Naive thymus-derived CD4-positive, alpha-beta T cell (primary cell): ENCODE measurements at regions not wholly inside any gene's neighbourhood (a gene's known extent, or its start where the extent isn't known, plus 50 kb on each side); places are given as distances from the start of the nearest gene placed in this dataset.
"Not testable (repeated sequence)": the region's sequence is repeated elsewhere in the genome, so short reads cannot be mapped to it uniquely, and the experiment has no call there.

ENCODE experiments used
- ATAC-seq: fragments of 150-1000 bp; cut with Tn5 transposase; 2 replicates; pipeline ENCODE4 v1.10.0; 2021; ENCODE audit warnings: mild to moderate bottlenecking, moderate library complexity
- CTCF ChIA-PET: fragments of 350-600 bp; sonication (Branson Sonifier 250); formaldehyde crosslinking; loops from one replicate; lab custom pipeline; 2021; ENCODE audit warnings: antibody characterized with exemption; lab: Charles Lee
- POLR2A ChIA-PET: fragments of 350-600 bp; sonication (Branson Sonifier 250); formaldehyde crosslinking; loops from one replicate; lab custom pipeline; 2021; ENCODE audit warnings: antibody characterized with exemption, inconsistent platforms; lab: Charles Lee
- DNase-seq, 9 donors: peaks; one replicate each; pipeline versions ENCODE4 v3.0.0 to v3.0.0-alpha.2; 2020 to 2022; ENCODE audit warnings: mixed read lengths in 1 of 9
- H3K27ac ChIP-seq: one replicate; pipeline ENCODE4 v1.7.0; 2013; ENCODE audit warnings: mild to moderate bottlenecking, low read depth, low read length, moderate library complexity
- H3K27me3 ChIP-seq, 2 donors: one replicate each; pipeline ENCODE4 v1.7.0; 2013; ENCODE audit warnings: low read length in 2 of 2, mild to moderate bottlenecking in 2 of 2, moderate library complexity in 2 of 2; ENCODE audit not compliant: control insufficient read depth in 2 of 2, insufficient read depth in 2 of 2
- H3K36me3 ChIP-seq, 3 experiments: 1 replicate in 2 of 3; 2 replicates in 1 of 3; pipeline ENCODE4 v1.7.0; 2013; ENCODE audit warnings: low read length in 3 of 3, mild to moderate bottlenecking in 3 of 3, moderate library complexity in 1 of 3; ENCODE audit not compliant: insufficient read depth in 3 of 3, control insufficient read depth in 2 of 3
- H3K4me1 ChIP-seq, 2 donors: one replicate each; pipeline ENCODE4 v1.7.0; 2013; ENCODE audit warnings: low read length in 2 of 2, mild to moderate bottlenecking in 2 of 2, moderate library complexity in 1 of 2; ENCODE audit not compliant: control insufficient read depth in 2 of 2, insufficient read depth in 2 of 2
- H3K4me3 ChIP-seq: 2 replicates; pipeline ENCODE4 v1.7.0; 2013; ENCODE audit warnings: mild to moderate bottlenecking, low read length
- H3K9me3 ChIP-seq, 3 experiments: 1 replicate in 2 of 3; 2 replicates in 1 of 3; pipeline ENCODE4 v1.7.0; 2013; ENCODE audit warnings: low read length in 3 of 3; ENCODE audit not compliant: control insufficient read depth in 2 of 3
- H3K27ac Mint-ChIP-seq, 9 donors: one replicate each; pipeline ENCODE4 v1.8.0; 2020 to 2022; ENCODE audit warnings: mixed read lengths in 9 of 9, mild to moderate bottlenecking in 8 of 9, moderate library complexity in 5 of 9, inconsistent platforms in 2 of 9
- H3K27me3 Mint-ChIP-seq, 5 donors: one replicate each; pipeline ENCODE4 v1.8.0; 2021 to 2022; ENCODE audit warnings: mixed read lengths in 5 of 5, mild to moderate bottlenecking in 1 of 5
- H3K36me3 Mint-ChIP-seq, 5 donors: one replicate each; pipeline ENCODE4 v1.8.0; 2020 to 2022; ENCODE audit warnings: mixed read lengths in 5 of 5, mild to moderate bottlenecking in 3 of 5, inconsistent platforms in 1 of 5
- H3K4me1 Mint-ChIP-seq, 7 donors: one replicate each; pipeline ENCODE4 v1.8.0; 2020 to 2022; ENCODE audit warnings: mixed read lengths in 7 of 7, mild to moderate bottlenecking in 3 of 7, inconsistent platforms in 1 of 7
- H3K4me3 Mint-ChIP-seq, 10 donors: one replicate each; pipeline ENCODE4 v1.8.0; 2020 to 2022; ENCODE audit warnings: mild to moderate bottlenecking in 10 of 10, mixed read lengths in 10 of 10, moderate library complexity in 6 of 10, inconsistent platforms in 2 of 10
- H3K9me3 Mint-ChIP-seq, 11 donors: one replicate each; pipeline ENCODE4 v1.8.0; 2020 to 2022; ENCODE audit warnings: mixed read lengths in 11 of 11, mild to moderate bottlenecking in 4 of 11, inconsistent platforms in 1 of 11, moderate library complexity in 1 of 11
- intact Hi-C, 2 donors: fragments of 100-400 bp; cut with micrococcal nuclease; formaldehyde crosslinking; loops; one replicate each; pipeline ENCODE4 v1.15.1; 2023

- POLR2A ChIA-PET, result no interaction called here
- intact Hi-C loops, result no loop called here
- H3K27ac ChIP-seq, result no peak overlapping the region
- no peaks in the 10 kb centered on the region for H3K4me1 Mint-ChIP-seq
- no peaks in the 10 kb centered on the region for H3K36me3 Mint-ChIP-seq
- H3K27me3 ChIP-seq, result no peaks in the 10 kb centered on the region
- H3K4me3 Mint-ChIP-seq, result no peak overlapping the region
- no peaks in the 10 kb centered on the region for H3K27me3 Mint-ChIP-seq
- peaks cover 3 to 37% (median 9%) of the 10 kb centered on the region in 11 donors for H3K9me3 Mint-ChIP-seq
- no peak overlapping the region for H3K4me3 ChIP-seq
- H3K27ac Mint-ChIP-seq, result no peak overlapping the region
- CTCF ChIA-PET, result interaction anchor here (0.7 kb wide), 1 partner anchor 59 kb away, joined by 3 read pairs; no protein-coding TSS in a partner anchor
- H3K9me3 ChIP-seq, result no peaks in the 10 kb centered on the region
- H3K4me1 ChIP-seq, result no peaks in the 10 kb centered on the region
- DNase-seq, result no peak
- ATAC-seq, result no peak
- H3K36me3 ChIP-seq, result no peaks in the 10 kb centered on the region
These were observed 1691.2 kb downstream of the LRRC4C start for GRCh38 chr11:39768214-39768613.

DNA sequence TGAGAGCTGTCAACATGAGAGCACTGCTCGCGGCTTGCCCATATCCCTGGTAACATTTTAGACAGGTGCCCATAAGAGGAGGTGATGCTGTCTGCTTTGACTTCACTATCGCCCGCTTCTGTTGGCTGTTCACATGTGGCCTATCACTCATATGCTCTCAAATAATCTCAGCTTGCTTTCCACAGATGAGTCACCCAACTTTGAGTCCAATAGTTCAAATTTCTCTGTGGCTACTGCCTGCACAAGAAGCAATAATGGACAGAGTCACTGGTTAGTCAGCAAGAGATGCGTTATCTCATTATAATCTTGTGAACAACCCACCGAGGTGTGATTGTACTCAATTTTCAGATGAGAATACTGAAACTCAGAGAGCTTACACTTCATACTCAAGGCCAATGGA lies 1714.1 kb downstream of the LRRC4C start:
- H3K9me3 Mint-ChIP-seq, result peaks cover 8 to 37% (median 16%) of the 10 kb centered on the region in 11 donors
- Histone ChIP-seq H3K27me3 (no peaks in the 10 kb centered on the region), H3K9me3 (peaks cover 0 to 5% (median 0%) of the 10 kb centered on the region in 3 experiments), H3K36me3 (no peaks in the 10 kb centered on the region), H3K4me3 (no peak overlapping the region), H3K4me1 (no peaks in the 10 kb centered on the region), H3K27ac (no peak overlapping the region)
- ATAC-seq (no peak), DNase-seq (no peak)
- ChIA-PET CTCF (no interaction called here), POLR2A (no interaction called here)
- H3K4me3 Mint-ChIP-seq, result no peak overlapping the region
- intact Hi-C loops, result no loop called here
- H3K27ac Mint-ChIP-seq, result no peak overlapping the region
- H3K27me3 Mint-ChIP-seq, result no peaks in the 10 kb centered on the region
- H3K36me3 Mint-ChIP-seq, result no peaks in the 10 kb centered on the region
- no peaks in the 10 kb centered on the region for H3K4me1 Mint-ChIP-seq

DNA sequence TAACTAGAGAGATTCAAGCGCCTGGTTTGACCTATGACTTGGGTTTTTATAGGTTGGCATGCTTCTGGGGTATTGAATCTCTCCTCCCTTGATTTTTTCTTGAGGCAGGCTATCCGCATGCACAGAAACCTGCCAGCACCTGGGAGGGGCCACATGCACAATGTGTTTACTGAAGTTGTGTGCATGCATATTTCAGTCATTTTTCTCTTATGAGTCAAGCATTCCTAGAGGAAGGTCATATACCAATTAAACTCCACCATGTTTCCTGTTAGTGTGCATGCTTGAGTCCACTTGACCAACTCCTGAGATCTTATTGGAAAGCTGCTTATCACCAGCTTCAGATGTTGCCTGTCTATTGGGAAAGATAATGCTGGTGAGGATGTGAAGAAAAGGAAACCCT lies 1718.4 kb downstream of the LRRC4C start:
- intact Hi-C loops, result no loop called here
- peaks cover 3 to 28% (median 11%) of the 10 kb centered on the region in 11 donors for H3K9me3 Mint-ChIP-seq
- ATAC-seq (no peak), DNase-seq (no peak)
- ChIA-PET CTCF (no interaction called here), POLR2A (no interaction called here)
- Histone ChIP-seq H3K27ac (no peak overlapping the region), H3K4me1 (no peaks in the 10 kb centered on the region), H3K36me3 (no peaks in the 10 kb centered on the region), H3K9me3 (no peaks in the 10 kb centered on the region), H3K27me3 (no peaks in the 10 kb centered on the region), H3K4me3 (no peak overlapping the region)
- no peaks in the 10 kb centered on the region for H3K36me3 Mint-ChIP-seq
- no peaks in the 10 kb centered on the region for H3K27me3 Mint-ChIP-seq
- H3K4me3 Mint-ChIP-seq, result no peak overlapping the region
- H3K4me1 Mint-ChIP-seq, result no peaks in the 10 kb centered on the region
- H3K27ac Mint-ChIP-seq, result no peak overlapping the region

DNA sequence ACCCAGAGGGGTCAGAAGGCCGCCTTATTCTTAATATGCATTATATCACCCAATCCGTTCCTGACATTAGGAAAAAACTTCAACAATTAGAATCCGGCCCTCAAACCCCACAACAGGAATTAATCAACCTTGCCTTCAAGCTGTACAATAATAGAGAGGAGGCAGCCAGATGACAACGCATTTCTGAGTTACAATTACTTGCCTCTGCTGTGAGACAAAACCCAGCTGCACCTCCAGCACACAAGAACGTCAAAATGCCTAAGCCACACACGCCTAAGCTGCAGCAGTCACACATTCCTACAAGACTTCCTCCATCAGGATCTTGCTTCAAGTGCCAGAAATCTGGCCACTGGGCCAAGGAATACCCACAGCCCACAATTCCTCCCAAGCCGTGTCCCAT lies 1723.1 kb downstream of the LRRC4C start:
- intact Hi-C loops, H3K27ac ChIP-seq, CTCF ChIA-PET, POLR2A ChIA-PET, H3K4me1 Mint-ChIP-seq, H3K4me3 Mint-ChIP-seq, H3K27me3 ChIP-seq, H3K36me3 ChIP-seq, H3K36me3 Mint-ChIP-seq, H3K27me3 Mint-ChIP-seq, H3K4me1 ChIP-seq, H3K9me3 ChIP-seq, H3K4me3 ChIP-seq, ATAC-seq, DNase-seq, H3K27ac Mint-ChIP-seq: not testable (repeated sequence)
- peaks cover 2 to 21% (median 11%) of the 10 kb centered on the region in 11 donors for H3K9me3 Mint-ChIP-seq

- Mint-ChIP-seq H3K36me3 (no peaks in the 10 kb centered on the region), H3K4me3 (no peak overlapping the region), H3K27me3 (no peaks in the 10 kb centered on the region), H3K9me3 (peaks cover 2 to 25% (median 13%) of the 10 kb centered on the region in 11 donors), H3K4me1 (peaks cover 0 to 1% (median 0%) of the 10 kb centered on the region in 7 donors), H3K27ac (no peak overlapping the region)
- H3K27me3 ChIP-seq, result no peaks in the 10 kb centered on the region
- ATAC-seq (no peak), DNase-seq (no peak)
- H3K36me3 ChIP-seq, result no peaks in the 10 kb centered on the region
- no peak overlapping the region for H3K4me3 ChIP-seq
- H3K4me1 ChIP-seq, result no peaks in the 10 kb centered on the region
- POLR2A ChIA-PET, result no interaction called here
- CTCF ChIA-PET, result no interaction called here
- no peaks in the 10 kb centered on the region for H3K9me3 ChIP-seq
- intact Hi-C loops, result no loop called here
- H3K27ac ChIP-seq, result no peak overlapping the region
These were observed 1727.5 kb downstream of the LRRC4C start for GRCh38 chr11:39732001-39732400.

- H3K9me3 ChIP-seq, result no peaks in the 10 kb centered on the region
- Mint-ChIP-seq H3K9me3 (peaks cover 0 to 15% (median 5%) of the 10 kb centered on the region in 11 donors), H3K27ac (no peak overlapping the region), H3K4me3 (no peak overlapping the region), H3K4me1 (peaks cover 0 to 1% (median 0%) of the 10 kb centered on the region in 7 donors), H3K27me3 (no peaks in the 10 kb centered on the region), H3K36me3 (no peaks in the 10 kb centered on the region)
- H3K36me3 ChIP-seq, result no peaks in the 10 kb centered on the region
- H3K4me1 ChIP-seq, result no peaks in the 10 kb centered on the region
- POLR2A ChIA-PET, result no interaction called here
- intact Hi-C loops, result no loop called here
- ATAC-seq (no peak), DNase-seq (no peak)
- no peak overlapping the region for H3K4me3 ChIP-seq
- no peaks in the 10 kb centered on the region for H3K27me3 ChIP-seq
- CTCF ChIA-PET, result no interaction called here
- H3K27ac ChIP-seq, result no peak overlapping the region
These were observed 1734.4 kb downstream of the LRRC4C start for GRCh38 chr11:39725081-39725480.

GRCh38 chr11:39724404-39724803 lies 1735.0 kb downstream of the LRRC4C start:
- H3K36me3 Mint-ChIP-seq, result no peaks in the 10 kb centered on the region
- peaks cover 0 to 13% (median 5%) of the 10 kb centered on the region in 11 donors for H3K9me3 Mint-ChIP-seq
- Histone ChIP-seq H3K9me3 (no peaks in the 10 kb centered on the region), H3K4me3 (no peak overlapping the region), H3K27ac (no peak overlapping the region), H3K36me3 (no peaks in the 10 kb centered on the region), H3K27me3 (no peaks in the 10 kb centered on the region), H3K4me1 (no peaks in the 10 kb centered on the region)
- no peak overlapping the region for H3K27ac Mint-ChIP-seq
- H3K27me3 Mint-ChIP-seq, result no peaks in the 10 kb centered on the region
- no peak overlapping the region for H3K4me3 Mint-ChIP-seq
- CTCF ChIA-PET, result no interaction called here
- POLR2A ChIA-PET, result no interaction called here
- ATAC-seq (no peak), DNase-seq (no peak)
- intact Hi-C loops, result no loop called here
- peaks cover 0 to 1% (median 0%) of the 10 kb centered on the region in 7 donors for H3K4me1 Mint-ChIP-seq
